ENCODE measurements at regions not wholly inside any gene's neighbourhood (a gene's known extent, or its start where the extent isn't known, plus 50 kb on each side); places are given as distances from the start of the nearest gene placed in this dataset.
A peak's percentile ranks its signal among the peaks of the same experiment; 100 is the strongest.

- peak; percentile 69 for DNase-seq
Measured at GRCh38 chr1:83769594-83770318, 229.2 kb downstream of the TTLL7 start.

DNA sequence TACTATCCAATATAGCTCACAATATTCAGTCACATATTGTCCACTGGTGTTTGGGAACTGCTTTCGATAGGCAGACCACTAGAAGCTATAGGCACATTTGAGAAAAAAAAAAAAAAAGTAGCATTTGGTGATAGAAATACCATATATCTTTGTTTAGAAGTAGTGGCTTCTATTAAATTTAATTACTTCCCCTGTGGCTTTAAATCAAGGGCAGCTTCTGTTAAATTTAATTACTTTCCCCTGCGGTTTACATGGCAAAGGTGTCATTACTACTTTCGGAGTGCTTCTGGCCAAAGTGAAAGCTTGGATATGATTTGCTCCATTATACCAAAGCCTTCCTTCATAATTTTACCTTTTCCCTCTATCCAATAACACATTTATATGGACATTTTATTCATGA lies 229.9 kb downstream of the TTLL7 start:
- no peak for DNase-seq

DNA sequence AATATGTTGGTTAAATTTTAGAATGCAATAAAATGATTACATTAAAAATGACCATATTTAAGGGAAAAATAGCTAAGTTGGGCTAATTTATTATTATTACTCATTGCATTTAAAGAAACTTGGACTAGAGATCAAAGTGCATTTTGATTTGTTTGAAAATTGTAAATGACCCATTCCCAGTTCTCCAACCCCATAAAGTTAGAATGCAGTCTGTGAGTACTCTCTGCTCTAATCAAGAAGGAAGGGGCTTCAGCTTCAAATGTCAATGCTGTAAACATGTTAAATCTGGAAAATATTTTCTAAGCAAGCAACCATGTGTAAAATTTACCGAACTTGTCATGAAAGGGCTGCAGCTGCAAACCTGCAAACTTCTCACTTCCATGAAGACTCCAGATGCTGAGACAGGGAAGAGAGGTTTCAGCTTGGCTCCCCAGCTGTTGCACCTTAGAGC lies 232.7 kb downstream of the TTLL7 start:
- no peak for DNase-seq

GRCh38 chr1:83765125-83765524 lies 233.8 kb downstream of the TTLL7 start:
- DNase-seq, result no peak

DNA sequence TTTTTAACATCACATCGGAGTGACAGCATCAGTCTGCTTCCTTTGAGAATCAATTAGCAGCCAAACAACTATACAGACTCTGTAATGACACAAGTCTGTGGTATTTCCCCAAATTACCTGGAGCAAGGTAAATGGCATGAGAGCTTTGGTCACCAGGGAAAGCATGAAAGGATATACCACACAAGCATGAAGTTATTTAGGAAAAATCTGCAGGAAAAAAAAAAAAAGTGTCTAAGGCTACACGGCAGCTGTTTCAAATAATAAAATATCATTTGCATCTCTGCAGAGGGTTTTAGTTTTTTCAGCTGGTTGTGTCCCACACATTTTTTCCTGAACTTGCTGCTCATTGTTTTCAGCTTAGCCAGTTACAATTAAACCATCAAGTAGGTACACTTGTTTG lies 234.7 kb downstream of the TTLL7 start:
- DNase-seq, result no peak

- no peak for DNase-seq
Measured at GRCh38 chr1:83763361-83764095, 235.4 kb downstream of the TTLL7 start.

DNA sequence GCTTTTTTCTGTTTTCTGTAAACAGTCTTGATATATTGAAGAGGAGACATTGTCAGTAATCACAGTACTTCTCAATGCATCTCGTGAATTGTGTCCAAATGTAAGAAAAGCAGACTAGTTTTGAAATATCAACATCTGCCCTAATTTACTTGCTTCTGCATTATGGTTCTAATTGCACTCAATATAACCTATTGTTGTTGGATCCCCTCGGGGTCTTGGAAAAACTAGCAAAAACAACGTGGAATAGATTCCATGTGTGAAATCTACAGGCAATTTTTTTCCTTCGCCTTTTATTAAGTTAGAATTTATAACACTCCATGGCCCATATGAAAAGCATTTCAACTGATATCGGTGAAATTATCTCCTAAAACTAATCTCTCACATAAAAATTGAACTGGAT lies 236.5 kb downstream of the TTLL7 start:
- no peak for DNase-seq

DNA sequence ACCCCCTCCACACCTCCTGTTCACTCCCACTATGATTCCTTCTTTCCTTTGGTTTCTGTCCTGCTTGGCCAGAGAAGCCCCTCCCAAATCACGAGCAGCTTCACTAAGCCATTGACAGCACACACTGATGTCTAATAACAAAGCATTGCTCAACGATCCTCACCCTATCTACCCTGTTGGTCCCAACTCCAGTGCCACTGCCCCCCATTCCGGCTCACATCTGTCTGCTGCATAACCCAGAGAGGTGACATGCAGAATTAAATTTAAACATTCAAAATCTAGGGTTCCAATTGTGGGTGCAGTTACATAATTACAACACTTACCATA lies 236.9 kb downstream of the TTLL7 start:
- DNase-seq, result no peak

- no peak for DNase-seq
Measured at GRCh38 chr1:83761167-83762038, 237.5 kb downstream of the TTLL7 start.

- no peak for DNase-seq
Measured at GRCh38 chr1:83760226-83761021, 238.5 kb downstream of the TTLL7 start.

DNA sequence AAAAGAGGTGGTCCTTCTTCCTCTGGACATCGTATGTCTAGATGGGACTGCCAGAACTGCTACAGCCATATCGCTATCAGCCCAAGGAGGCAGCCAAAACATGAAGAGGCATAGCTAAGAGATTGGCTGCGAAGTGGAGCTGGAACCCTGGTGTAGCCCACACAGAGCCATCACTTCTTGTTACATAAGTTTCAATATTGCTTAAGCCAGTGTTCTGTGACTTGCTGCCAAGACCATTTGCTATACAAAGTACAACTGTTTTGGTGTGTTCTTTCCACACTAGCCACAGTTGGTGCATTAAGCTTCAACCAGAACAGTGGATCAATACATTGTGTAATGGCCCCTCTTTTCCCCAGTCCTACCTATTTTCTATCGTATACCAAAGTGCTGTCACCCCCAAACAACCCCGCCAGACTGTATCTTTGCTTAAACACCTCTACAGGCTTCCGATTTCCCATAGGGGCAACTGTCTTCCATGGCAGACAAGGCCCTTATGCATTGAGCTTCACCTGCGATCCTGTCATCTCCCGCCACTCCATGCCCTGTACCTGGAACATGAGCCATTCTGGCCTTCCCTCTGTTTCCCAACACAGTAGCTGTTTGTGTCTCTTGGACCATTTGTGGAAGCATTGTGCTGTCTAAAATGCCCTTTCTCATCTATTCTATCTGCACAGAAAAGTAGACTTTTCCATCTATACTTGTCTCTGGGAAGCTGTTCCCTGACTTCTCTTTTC lies 241.8 kb downstream of the TTLL7 start:
- DNase-seq, result no peak

- no peak for DNase-seq
Measured at GRCh38 chr1:83751602-83752001, 247.3 kb downstream of the TTLL7 start.

DNA sequence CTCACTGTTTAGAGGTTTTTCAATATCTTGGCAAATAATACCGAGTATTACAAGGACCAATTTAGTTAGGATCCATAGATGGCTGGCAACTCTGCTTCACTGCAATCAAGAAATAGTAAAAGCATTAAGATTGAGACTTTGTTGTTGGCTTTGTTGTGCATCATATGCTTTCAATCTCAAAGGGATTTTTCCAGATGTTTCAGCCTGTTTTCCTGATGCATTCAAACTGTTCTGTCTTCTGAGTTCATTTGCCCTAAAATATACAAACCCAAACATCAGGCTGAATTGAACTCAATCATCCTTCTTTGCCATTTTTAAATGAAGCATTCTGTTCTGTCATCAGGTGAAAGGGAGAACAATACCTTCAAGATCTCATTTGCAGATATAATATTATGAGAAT lies 248.7 kb downstream of the TTLL7 start:
- DNase-seq, result no peak

DNA sequence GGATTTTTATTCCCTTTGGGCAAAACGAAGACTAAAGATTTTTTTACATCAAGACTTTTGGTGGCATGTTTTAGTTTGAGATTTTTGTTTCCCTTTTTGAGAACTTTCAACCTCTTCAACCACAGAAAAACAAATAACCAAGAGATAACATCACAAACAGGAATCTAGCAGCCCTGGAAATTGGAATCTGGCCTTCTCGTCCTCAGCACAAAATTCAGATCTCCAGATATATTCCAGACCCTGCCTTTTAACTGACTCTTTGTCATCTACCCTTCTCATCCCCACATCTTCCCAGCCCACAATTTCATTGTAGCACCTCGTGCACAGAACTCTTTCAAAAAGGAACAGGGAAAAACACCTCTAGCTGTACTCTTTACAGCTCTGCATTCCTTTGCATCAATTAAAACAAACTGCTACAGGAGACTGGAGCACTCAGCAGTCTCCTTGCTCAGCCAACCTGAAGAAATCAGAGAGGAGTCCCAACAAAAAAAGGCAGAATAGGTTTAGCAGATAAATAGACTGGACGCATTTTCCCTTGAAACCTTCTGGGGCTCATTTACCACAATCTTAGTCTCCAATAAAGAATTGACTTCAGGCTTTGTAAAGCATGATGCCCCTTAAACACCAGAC lies 251.0 kb downstream of the TTLL7 start:
- DNase-seq, result no peak

DNA sequence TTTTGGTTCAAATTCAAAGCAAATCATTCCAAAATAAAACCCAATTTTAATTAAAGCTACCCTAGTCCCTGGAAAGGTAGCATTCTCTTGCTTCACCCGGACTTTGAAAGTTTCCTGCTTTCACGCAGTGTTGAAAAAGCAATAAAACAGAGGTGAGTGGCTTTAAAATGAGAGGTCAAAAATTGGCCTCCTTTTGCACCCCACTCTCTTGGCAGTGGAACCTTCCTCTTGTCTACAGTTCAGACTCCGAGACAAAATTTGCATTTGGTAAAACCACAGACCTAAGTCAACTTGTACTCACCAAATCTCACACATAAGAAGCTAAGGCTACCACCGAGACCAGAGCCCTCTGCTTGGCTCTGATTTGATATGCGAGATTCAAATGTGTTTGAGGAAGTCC lies 252.7 kb downstream of the TTLL7 start:
- DNase-seq, result no peak

DNA sequence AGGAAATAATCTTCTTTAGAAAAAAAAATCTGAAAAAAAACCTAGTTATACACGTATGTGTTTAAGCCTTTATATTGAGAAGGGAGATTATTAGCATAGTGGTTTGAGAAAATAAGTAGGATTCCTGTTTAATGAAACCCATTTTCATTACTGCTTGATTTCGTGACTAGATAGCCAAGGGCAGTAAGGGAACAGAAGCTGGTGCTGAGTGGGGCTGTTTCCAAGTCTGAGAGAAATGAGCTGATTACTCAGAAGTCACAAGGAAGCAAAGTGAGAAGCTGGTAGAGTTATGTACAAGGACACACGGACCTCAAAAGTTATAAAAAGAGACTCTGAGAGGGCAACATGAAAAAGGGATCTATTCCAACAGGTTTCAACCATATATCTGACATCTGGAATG lies 256.5 kb downstream of the TTLL7 start:
- no peak for DNase-seq

- no peak for DNase-seq
Measured at GRCh38 chr1:83741770-83742169, 257.2 kb downstream of the TTLL7 start.

DNA sequence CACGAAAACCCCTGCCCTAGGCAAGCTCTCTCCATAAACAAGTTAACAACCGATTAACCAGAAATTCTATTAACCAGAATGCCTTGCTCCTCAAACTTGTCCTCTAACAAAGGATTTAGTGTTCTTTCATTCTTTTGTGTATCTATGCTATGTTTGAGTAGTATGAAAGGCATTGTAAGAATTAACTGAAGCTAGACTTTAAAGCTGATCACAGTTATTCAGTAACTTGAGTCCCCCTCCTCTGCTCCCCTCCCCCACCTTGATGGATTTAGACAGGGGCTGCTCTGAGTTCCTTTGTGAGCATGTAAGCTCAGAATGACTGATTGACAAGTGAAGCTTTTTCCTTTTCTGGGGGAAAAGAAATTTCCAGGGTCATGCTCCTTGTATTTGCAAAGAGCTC lies 257.6 kb downstream of the TTLL7 start:
- DNase-seq, result no peak

- DNase-seq, result no peak
Measured at GRCh38 chr1:83735526-83735925, 263.4 kb downstream of the TTLL7 start.

DNA sequence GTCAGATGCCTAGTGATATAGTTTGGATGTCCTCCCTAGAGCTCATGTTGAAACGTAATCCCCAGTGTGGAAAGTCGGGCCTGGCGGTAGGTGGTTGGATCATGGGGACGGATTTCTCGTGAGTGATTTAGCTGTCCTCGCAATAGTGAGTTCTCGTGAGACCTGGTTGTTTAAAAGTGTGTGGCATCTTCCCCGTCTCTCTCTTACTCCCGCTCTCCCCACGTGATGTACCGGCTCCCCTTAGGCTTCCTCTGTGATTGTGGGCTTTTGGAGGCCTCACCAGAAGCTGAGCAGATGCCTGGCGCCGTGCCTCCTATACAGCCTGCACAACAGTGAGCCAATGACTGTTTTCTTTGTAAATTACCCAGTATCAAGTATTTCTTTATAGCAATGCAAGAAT lies 264.5 kb downstream of the TTLL7 start:
- DNase-seq, result no peak

DNA sequence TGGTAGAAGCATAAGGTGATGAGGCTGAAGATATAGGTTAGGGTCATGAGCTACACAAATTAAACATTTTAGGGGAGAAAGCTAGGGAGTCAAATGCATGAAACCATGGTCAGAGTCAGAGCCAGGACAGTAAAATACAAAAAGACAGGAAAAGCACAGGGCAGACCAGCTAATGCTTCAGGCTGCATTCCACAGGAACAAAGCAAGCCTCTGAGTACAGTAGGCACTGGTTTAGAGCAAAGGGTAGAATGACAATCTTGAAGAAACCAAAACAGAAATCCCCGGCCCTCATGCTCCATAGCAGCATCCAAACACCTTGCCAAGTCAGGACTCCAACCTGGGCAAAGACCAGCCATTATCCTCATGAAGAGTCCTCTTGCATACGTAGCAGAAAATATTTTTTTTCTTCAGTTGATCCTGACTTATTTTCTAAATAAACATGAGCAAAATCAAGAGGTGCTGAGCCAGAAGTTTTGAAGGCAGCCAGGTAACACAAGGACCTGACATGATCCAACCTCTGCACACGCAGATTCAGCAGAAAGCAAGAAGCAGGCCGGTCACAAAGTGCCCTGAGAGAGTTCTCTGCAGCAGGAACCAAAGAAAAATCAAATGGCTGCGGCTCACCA lies 273.1 kb downstream of the TTLL7 start:
- DNase-seq, result no peak
